ENCODE measurements at regions not wholly inside any gene's neighbourhood (a gene's known extent, or its start where the extent isn't known, plus 50 kb on each side); places are given as distances from the start of the nearest gene placed in this dataset.

DNA sequence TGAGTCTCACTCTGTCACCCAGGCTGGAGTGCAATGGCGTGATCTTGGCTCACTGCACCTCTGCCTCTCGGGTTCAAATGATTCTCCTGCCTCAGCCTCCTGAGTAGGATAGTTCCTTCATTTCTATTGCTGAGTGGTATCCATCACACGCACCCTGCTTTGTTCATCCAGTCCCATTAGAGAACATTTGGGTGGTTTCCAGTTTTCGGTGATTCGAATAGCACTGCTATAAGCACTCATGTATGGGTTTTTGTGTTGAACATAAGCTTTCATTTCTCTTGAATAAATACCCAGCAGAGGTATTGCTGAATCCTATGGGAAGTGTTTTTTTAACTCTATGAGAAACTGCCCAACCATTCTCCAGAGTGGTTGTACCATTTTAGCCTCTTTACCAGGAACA lies 147.3 kb downstream of the DDX1 start:
- TF ChIP-seq POLR2AphosphoS5 (IDR thresholded peaks at IDR 0.05; ENCODE audit: low read depth, low read length) (no peak), SIN3A (IDR thresholded peaks at IDR 0.05; ENCODE audit: borderline replicate concordance, insufficient read depth, low read depth, low read length) (no peak)
- TF ChIP-seq, protein P1, sequence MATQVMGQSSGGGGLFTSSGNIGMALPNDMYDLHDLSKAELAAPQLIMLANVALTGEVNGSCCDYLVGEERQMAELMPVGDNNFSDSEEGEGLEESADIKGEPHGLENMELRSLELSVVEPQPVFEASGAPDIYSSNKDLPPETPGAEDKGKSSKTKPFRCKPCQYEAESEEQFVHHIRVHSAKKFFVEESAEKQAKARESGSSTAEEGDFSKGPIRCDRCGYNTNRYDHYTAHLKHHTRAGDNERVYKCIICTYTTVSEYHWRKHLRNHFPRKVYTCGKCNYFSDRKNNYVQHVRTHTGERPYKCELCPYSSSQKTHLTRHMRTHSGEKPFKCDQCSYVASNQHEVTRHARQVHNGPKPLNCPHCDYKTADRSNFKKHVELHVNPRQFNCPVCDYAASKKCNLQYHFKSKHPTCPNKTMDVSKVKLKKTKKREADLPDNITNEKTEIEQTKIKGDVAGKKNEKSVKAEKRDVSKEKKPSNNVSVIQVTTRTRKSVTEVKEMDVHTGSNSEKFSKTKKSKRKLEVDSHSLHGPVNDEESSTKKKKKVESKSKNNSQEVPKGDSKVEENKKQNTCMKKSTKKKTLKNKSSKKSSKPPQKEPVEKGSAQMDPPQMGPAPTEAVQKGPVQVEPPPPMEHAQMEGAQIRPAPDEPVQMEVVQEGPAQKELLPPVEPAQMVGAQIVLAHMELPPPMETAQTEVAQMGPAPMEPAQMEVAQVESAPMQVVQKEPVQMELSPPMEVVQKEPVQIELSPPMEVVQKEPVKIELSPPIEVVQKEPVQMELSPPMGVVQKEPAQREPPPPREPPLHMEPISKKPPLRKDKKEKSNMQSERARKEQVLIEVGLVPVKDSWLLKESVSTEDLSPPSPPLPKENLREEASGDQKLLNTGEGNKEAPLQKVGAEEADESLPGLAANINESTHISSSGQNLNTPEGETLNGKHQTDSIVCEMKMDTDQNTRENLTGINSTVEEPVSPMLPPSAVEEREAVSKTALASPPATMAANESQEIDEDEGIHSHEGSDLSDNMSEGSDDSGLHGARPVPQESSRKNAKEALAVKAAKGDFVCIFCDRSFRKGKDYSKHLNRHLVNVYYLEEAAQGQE (IDR thresholded peaks at IDR 0.05; ENCODE audit: insufficient read depth in 1 of 2, low read depth in 2 of 2, low read length in 1 of 2) = no peak
- TF ChIP-seq, protein P2, sequence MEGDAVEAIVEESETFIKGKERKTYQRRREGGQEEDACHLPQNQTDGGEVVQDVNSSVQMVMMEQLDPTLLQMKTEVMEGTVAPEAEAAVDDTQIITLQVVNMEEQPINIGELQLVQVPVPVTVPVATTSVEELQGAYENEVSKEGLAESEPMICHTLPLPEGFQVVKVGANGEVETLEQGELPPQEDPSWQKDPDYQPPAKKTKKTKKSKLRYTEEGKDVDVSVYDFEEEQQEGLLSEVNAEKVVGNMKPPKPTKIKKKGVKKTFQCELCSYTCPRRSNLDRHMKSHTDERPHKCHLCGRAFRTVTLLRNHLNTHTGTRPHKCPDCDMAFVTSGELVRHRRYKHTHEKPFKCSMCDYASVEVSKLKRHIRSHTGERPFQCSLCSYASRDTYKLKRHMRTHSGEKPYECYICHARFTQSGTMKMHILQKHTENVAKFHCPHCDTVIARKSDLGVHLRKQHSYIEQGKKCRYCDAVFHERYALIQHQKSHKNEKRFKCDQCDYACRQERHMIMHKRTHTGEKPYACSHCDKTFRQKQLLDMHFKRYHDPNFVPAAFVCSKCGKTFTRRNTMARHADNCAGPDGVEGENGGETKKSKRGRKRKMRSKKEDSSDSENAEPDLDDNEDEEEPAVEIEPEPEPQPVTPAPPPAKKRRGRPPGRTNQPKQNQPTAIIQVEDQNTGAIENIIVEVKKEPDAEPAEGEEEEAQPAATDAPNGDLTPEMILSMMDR (IDR thresholded peaks at IDR 0.05) = no peak
